Endodermal cell (in vitro differentiated cells): ENCODE measurements at regions not wholly inside any gene's neighbourhood (a gene's known extent, or its start where the extent isn't known, plus 50 kb on each side); places are given as distances from the start of the nearest gene placed in this dataset.

Source experiments
- DNase-seq: peaks from one replicate; pipeline ENCODE4 v3.0.0-alpha.2; 2017
- H3K27ac ChIP-seq: 2 replicates; pipeline ENCODE4 v1.5.1; 2013; ENCODE audit warnings: mild to moderate bottlenecking, low read depth, low read length, moderate library complexity
- H3K27me3 ChIP-seq: 2 replicates; pipeline ENCODE4 v1.6.1; 2013; ENCODE audit warnings: mild to moderate bottlenecking, low read length, moderate library complexity; ENCODE audit not compliant: insufficient read depth, control insufficient read depth, poor library complexity, severe bottlenecking
- H3K36me3 ChIP-seq: 2 replicates; pipeline ENCODE4 v1.7.0; 2013; ENCODE audit warnings: mild to moderate bottlenecking, low read length, moderate library complexity; ENCODE audit not compliant: control insufficient read depth, insufficient read depth
- H3K4me1 ChIP-seq: one replicate; pipeline ENCODE4 v1.7.0; 2013; ENCODE audit warnings: low read length; ENCODE audit not compliant: control insufficient read depth, insufficient read depth
- H3K4me3 ChIP-seq: 2 replicates; pipeline ENCODE4 v1.5.1; 2013; ENCODE audit warnings: mild to moderate bottlenecking, low read length, moderate library complexity
- H3K9ac ChIP-seq: 2 replicates; pipeline ENCODE4 v1.6.1; 2013; ENCODE audit warnings: mild to moderate bottlenecking, low read length, moderate library complexity; ENCODE audit not compliant: poor library complexity, severe bottlenecking; ENCODE audit errors: extremely low read depth
- H3K9me3 ChIP-seq: 2 replicates; pipeline ENCODE4 v1.6.1; 2013; ENCODE audit warnings: mild to moderate bottlenecking, low read length, moderate library complexity; ENCODE audit not compliant: control insufficient read depth
- H3K27ac Mint-ChIP-seq: 2 replicates; pipeline ENCODE4 v1.8.0; 2020; ENCODE audit warnings: mixed read lengths
- H3K27me3 Mint-ChIP-seq: 2 replicates; pipeline ENCODE4 v1.8.0; 2021; ENCODE audit warnings: mild to moderate bottlenecking, mixed read lengths; ENCODE audit not compliant: insufficient read depth
- H3K36me3 Mint-ChIP-seq: 2 replicates; pipeline ENCODE4 v1.8.0; 2020; ENCODE audit warnings: low read depth, mixed read lengths
- H3K4me1 Mint-ChIP-seq: 2 replicates; pipeline ENCODE4 v1.8.0; 2020; ENCODE audit warnings: mixed read lengths
- H3K4me3 Mint-ChIP-seq: 2 replicates; pipeline ENCODE4 v1.8.0; 2020; ENCODE audit warnings: mild to moderate bottlenecking, moderate library complexity, mixed read lengths
- H3K9me3 Mint-ChIP-seq: 2 replicates; pipeline ENCODE4 v1.8.0; 2020; ENCODE audit warnings: mild to moderate bottlenecking, mixed read lengths
- WGBS, 2 experiments: methylation state at CpG; one replicate each; pipeline versions ENCODE4 v1.1.5 to v1.1.7; 2013; ENCODE audit warnings: missing lambda C conversion rate in 2 of 2, mixed read lengths in 1 of 2; ENCODE audit not compliant: insufficient coverage in 1 of 2, insufficient read length in 1 of 2; 5-methylcytosine and 5-hydroxymethylcytosine counted together
- TF ChIP-seq, protein P1 (sequence below): fragments of 200-600 bp; sonication (generic); conservative IDR thresholded peaks from 2 replicates; pipeline ENCODE4 v1.5.0; 2021; ENCODE audit warnings: antibody characterized with exemption, mild to moderate bottlenecking

DNA sequence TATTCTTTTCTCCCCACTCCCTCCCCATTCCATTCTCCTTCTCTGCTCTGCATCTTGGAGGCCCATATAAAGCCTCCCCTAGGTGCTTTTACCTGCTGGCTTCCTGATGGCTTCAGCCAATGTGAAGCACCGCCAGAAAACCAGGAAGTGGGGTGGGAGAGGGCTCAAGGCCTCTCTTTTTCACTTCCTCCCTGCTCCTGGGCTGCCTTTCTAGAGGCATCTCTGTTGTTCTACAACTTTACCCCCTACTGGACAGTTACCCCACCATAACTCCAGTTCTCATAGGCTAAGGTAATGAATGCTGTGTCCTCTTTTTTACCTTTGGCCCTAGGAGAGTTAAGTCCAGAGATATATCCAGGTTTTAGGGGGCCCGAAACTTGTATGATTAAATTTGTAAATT, 62.4 kb upstream of the PPARGC1A start:
- peaks cover 7% of the 10 kb centered on the region for H3K4me1 Mint-ChIP-seq
- H3K9me3 ChIP-seq, result no peaks in the 10 kb centered on the region

DNA sequence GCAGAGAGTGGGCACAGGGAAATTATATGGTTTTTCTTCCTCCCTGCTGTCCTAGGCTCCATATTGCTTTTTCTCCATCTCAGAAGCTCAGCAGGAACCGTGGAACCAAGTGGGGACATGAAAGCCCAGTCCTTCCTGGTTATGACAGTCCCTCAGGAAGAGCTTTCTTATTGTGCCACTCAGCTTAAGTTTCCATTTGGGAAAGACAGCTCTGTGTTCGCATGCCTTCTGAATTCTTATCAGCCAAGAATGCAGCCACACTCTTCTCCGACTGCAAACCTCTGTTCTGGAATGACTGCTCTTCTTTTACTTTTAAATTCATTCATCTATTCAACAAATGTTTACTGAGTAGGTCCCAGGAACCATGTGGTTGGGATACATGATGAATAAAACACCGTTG, 58.0 kb upstream of the PPARGC1A start:
- Mint-ChIP-seq H3K27me3 (no peaks in the 10 kb centered on the region), H3K4me1 (peaks cover 7% of the 10 kb centered on the region), H3K9me3 (no peaks in the 10 kb centered on the region), H3K4me3 (no peak overlapping the region), H3K36me3 (no peaks in the 10 kb centered on the region), H3K27ac (no peak overlapping the region)
- Histone ChIP-seq H3K27me3 (no peaks in the 10 kb centered on the region), H3K36me3 (no peaks in the 10 kb centered on the region), H3K9ac (no peak overlapping the region), H3K4me1 (no peaks in the 10 kb centered on the region), H3K4me3 (no peak overlapping the region), H3K27ac (no peak overlapping the region), H3K9me3 (no peaks in the 10 kb centered on the region)
- WGBS, 2 experiments, result 86 to 97% methylated on average over 3 to 4 of the region's 4 CpGs
- no peak for DNase-seq
- TF ChIP-seq, protein P1, sequence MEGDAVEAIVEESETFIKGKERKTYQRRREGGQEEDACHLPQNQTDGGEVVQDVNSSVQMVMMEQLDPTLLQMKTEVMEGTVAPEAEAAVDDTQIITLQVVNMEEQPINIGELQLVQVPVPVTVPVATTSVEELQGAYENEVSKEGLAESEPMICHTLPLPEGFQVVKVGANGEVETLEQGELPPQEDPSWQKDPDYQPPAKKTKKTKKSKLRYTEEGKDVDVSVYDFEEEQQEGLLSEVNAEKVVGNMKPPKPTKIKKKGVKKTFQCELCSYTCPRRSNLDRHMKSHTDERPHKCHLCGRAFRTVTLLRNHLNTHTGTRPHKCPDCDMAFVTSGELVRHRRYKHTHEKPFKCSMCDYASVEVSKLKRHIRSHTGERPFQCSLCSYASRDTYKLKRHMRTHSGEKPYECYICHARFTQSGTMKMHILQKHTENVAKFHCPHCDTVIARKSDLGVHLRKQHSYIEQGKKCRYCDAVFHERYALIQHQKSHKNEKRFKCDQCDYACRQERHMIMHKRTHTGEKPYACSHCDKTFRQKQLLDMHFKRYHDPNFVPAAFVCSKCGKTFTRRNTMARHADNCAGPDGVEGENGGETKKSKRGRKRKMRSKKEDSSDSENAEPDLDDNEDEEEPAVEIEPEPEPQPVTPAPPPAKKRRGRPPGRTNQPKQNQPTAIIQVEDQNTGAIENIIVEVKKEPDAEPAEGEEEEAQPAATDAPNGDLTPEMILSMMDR, result no peak

More for the DNA sequence above, 62.4 kb upstream of the PPARGC1A start:
- no peaks in the 10 kb centered on the region for H3K4me1 ChIP-seq
- H3K27me3 ChIP-seq, result no peaks in the 10 kb centered on the region
- no peak overlapping the region for H3K9ac ChIP-seq
- H3K27me3 Mint-ChIP-seq, result no peaks in the 10 kb centered on the region
- no peak overlapping the region for H3K27ac ChIP-seq
- H3K27ac Mint-ChIP-seq, result no peak overlapping the region
- H3K4me3 ChIP-seq, result no peak overlapping the region
- H3K36me3 ChIP-seq, result no peaks in the 10 kb centered on the region
- no peaks in the 10 kb centered on the region for H3K36me3 Mint-ChIP-seq
- WGBS, 2 experiments, result 93 to 100% methylated on average over 1 to 2 of the region's 2 CpGs
- peaks cover 2% of the 10 kb centered on the region for H3K9me3 Mint-ChIP-seq
- no peak for DNase-seq
- TF ChIP-seq, protein P1, result no peak
- H3K4me3 Mint-ChIP-seq, result no peak overlapping the region

DNA sequence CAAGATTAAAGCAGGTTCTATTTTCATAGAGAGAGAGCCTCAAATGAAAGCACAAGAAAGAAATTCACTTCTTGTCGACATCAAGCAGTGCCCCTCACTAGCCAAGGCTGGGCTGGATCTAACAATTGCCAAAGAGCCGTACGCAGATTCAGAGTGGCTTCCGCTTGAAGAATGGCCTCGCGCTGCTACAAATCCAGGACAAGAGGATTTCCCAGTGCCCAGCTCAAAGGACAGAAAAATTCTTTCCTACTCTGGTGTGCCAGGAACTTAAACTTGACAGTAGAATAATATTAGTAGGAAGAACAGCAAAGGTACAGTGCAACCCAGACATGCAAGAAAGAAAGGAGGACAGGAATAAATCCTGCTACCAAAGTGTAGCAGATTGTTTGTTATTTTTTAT, 56.5 kb upstream of the PPARGC1A start:
- H3K4me3 ChIP-seq, result no peak overlapping the region
- Mint-ChIP-seq H3K27ac (no peak overlapping the region), H3K4me3 (no peak overlapping the region), H3K27me3 (no peaks in the 10 kb centered on the region), H3K9me3 (no peaks in the 10 kb centered on the region), H3K36me3 (no peaks in the 10 kb centered on the region), H3K4me1 (peaks cover 7% of the 10 kb centered on the region)
- no peaks in the 10 kb centered on the region for H3K36me3 ChIP-seq
- no peaks in the 10 kb centered on the region for H3K4me1 ChIP-seq
- no peak for DNase-seq
- H3K27ac ChIP-seq, result no peak overlapping the region
- WGBS, 2 experiments, result 90 to 95% methylated on average over 6 of the region's 6 CpGs
- no peaks in the 10 kb centered on the region for H3K9me3 ChIP-seq
- H3K9ac ChIP-seq, result no peak overlapping the region
- H3K27me3 ChIP-seq, result no peaks in the 10 kb centered on the region
- TF ChIP-seq, protein P1, result no peak
